Peyer's patch (tissue), 4 donors: ENCODE measurements at regions not wholly inside any gene's neighbourhood (a gene's known extent, or its start where the extent isn't known, plus 50 kb on each side); places are given as distances from the start of the nearest gene placed in this dataset.

ENCODE experiments used
- CTCF ChIP-seq, 6 experiments: fragments of 450-650 bp in 4 of 6; fragments of 200-600 bp in 2 of 6; sonication (generic) in 1 of 6; IDR thresholded peaks; one replicate each; pipeline ENCODE4 v1.5.1; 2017 to 2019; ENCODE audit warnings: antibody characterized with exemption in 6 of 6, mild to moderate bottlenecking in 3 of 6, moderate library complexity in 1 of 6
- POLR2A ChIP-seq, 2 donors: fragments of 450-650 bp; IDR thresholded peaks; one replicate each; pipeline ENCODE4 v1.5.1; 2017; ENCODE audit warnings: antibody characterized with exemption in 2 of 2, mild to moderate bottlenecking in 2 of 2, moderate library complexity in 2 of 2

GRCh38 chr3:18149386-18149785, 275.8 kb downstream of the SATB1 start:
- no peak for TF ChIP-seq CTCF (IDR thresholded peaks at IDR 0.05)
- TF ChIP-seq POLR2A (IDR thresholded peaks at IDR 0.05) = no peak
